DMS79 (cell line): ENCODE measurements at regions not wholly inside any gene's neighbourhood (a gene's known extent, or its start where the extent isn't known, plus 50 kb on each side); places are given as distances from the start of the nearest gene placed in this dataset.
A peak's percentile ranks its signal among the peaks of the same experiment; 100 is the strongest.
"Not testable (repeated sequence)": the region's sequence is repeated elsewhere in the genome, so short reads cannot be mapped to it uniquely, and the experiment has no call there.

Experiments
- DNase-seq: peaks from one replicate; lab custom pipeline; 2025; lab: John Stamatoyannopoulos, UW

GRCh38 chr7:76716551-76716950 is 89.5 kb upstream of the POMZP3 start:
- not testable (repeated sequence) for DNase-seq

- DNase-seq: not testable (repeated sequence)
These were observed 85.8 kb upstream of the POMZP3 start for GRCh38 chr7:76712926-76713325.

- not testable (repeated sequence) for DNase-seq
These were observed 84.6 kb upstream of the POMZP3 start for GRCh38 chr7:76711648-76712047.

- not testable (repeated sequence) for DNase-seq
These were observed 82.6 kb upstream of the POMZP3 start for GRCh38 chr7:76709703-76710102.

GRCh38 chr7:76708446-76708845 is 81.4 kb upstream of the POMZP3 start:
- DNase-seq: not testable (repeated sequence)

- not testable (repeated sequence) for DNase-seq
These were observed 76.7 kb upstream of the POMZP3 start for GRCh38 chr7:76703815-76704214.

GRCh38 chr7:76686277-76686676 is 59.2 kb upstream of the POMZP3 start:
- DNase-seq: not testable (repeated sequence)

- not testable (repeated sequence) for DNase-seq
These were observed 57.7 kb upstream of the POMZP3 start for GRCh38 chr7:76684737-76685136.

GRCh38 chr7:76683631-76684030 is 56.6 kb upstream of the POMZP3 start:
- DNase-seq: not testable (repeated sequence)

- DNase-seq: peak; percentile 67
These were observed 54.7 kb upstream of the POMZP3 start for GRCh38 chr7:76681810-76682209.

GRCh38 chr7:76679174-76679573 is 52.1 kb upstream of the POMZP3 start:
- DNase-seq: not testable (repeated sequence)

- not testable (repeated sequence) for DNase-seq
These were observed 51.4 kb upstream of the POMZP3 start for GRCh38 chr7:76678500-76678899.

GRCh38 chr7:76676890-76677289 is 49.8 kb upstream of the POMZP3 start:
- not testable (repeated sequence) for DNase-seq
